ENCODE measurements at regions not wholly inside any gene's neighbourhood (a gene's known extent, or its start where the extent isn't known, plus 50 kb on each side); places are given as distances from the start of the nearest gene placed in this dataset.

GRCh38 chr5:175235251-175235960, 208.6 kb downstream of the DRD1 start:
- DNase-seq: no peak

- no peak for DNase-seq
Measured at GRCh38 chr5:175230299-175230698, 213.7 kb downstream of the DRD1 start.

DNA sequence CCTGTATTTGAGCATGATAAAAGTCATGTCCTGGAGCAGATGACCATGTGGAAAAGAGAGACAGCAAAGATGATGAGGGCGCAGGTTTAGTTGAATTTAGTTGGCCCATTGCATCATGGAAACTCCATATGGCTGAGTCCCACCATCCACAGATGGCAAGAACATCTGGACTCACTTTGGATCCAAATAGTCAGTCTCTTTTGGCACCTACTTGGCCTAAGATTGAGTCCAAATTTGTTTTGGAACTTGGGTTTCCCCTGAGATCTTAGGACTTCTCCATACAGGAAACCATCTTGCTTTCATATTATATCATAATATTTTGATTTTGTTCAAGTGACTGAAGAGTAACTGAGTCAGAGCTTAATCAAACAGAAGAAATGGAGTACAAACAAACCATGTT, 217.5 kb downstream of the DRD1 start:
- no peak for DNase-seq

DNA sequence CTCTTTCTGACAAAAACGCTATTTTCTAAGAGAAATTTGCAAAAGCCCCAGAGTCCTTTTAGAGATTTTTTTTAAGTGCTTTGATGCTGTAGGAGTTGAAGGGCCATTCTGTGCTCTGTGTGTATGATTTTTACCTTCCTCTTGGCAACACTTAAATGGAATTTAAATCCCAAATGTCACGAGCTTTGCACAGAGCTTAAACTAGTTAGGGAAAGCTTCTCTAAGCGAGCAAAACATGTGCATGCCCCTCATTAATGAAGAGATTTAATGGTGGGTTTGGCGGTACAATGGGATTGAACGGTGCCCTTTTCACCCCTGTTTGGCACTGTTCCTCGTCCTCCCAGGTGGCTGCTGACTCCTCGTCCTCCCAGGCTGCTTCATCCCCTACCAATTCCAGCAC, 220.7 kb downstream of the DRD1 start:
- DNase-seq: no peak

- no peak for DNase-seq
Measured at GRCh38 chr5:175222621-175223020, 221.4 kb downstream of the DRD1 start.

DNA sequence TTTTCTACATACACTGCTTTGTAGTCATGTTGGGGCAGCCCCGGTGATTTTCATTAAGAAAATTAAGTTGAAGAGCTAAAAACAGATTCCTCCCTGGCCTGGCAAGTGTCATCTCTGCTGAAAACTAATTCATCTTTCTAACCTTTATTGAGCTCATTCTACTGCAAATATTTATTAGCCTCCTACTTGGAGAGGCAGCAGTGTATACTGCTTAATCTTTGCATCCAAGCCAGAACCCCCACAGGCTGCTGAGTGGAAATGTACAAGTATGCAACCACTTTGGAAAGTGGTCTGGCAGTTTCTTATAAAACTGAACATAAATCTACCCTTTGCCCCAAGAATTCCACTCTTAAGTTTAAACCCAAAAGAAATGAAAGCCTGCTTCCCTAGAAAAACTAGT, 223.4 kb downstream of the DRD1 start:
- DNase-seq: no peak

DNA sequence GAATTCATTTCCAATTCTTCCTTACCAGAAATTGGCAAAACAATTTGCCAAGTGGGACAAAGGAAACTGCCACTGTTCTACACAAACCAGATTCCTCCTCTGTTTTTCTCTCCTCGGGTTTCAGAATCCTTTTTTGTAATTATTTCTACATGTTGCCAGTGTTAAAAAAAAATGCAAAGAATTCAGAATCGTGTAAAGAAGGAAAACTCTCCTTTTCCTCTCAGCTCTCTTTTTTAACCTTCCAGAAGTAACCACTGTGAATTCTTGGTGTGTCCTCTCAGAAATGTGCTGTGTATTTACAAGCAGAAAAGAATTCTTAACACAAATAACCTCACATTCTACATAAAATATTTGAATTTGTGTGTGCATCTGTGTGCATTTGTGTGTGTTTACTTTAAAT, 224.6 kb downstream of the DRD1 start:
- no peak for DNase-seq

GRCh38 chr5:175216991-175217390, 227.0 kb downstream of the DRD1 start:
- DNase-seq: no peak

- no peak for DNase-seq
Measured at GRCh38 chr5:175215906-175216305, 228.1 kb downstream of the DRD1 start.

DNA sequence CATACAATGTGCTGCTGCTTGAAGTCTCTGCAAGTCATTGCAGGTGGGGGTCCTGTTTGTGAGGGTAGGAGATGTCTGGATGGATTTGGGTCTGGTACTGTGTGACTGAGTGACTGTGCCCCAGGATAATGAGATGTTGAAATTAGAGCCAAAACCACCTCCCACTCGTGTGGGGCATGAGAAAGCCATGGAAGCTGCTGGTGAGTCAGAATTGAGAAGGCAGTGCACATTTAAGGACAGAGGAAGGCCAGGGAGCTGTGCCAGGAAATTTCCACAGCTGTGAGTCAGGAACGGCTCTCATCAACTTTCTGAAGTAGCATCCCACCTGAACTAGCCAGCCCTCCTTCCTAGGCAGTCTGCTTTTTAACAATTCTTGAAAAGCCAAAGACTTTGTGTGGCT, 229.8 kb downstream of the DRD1 start:
- DNase-seq: no peak

DNA sequence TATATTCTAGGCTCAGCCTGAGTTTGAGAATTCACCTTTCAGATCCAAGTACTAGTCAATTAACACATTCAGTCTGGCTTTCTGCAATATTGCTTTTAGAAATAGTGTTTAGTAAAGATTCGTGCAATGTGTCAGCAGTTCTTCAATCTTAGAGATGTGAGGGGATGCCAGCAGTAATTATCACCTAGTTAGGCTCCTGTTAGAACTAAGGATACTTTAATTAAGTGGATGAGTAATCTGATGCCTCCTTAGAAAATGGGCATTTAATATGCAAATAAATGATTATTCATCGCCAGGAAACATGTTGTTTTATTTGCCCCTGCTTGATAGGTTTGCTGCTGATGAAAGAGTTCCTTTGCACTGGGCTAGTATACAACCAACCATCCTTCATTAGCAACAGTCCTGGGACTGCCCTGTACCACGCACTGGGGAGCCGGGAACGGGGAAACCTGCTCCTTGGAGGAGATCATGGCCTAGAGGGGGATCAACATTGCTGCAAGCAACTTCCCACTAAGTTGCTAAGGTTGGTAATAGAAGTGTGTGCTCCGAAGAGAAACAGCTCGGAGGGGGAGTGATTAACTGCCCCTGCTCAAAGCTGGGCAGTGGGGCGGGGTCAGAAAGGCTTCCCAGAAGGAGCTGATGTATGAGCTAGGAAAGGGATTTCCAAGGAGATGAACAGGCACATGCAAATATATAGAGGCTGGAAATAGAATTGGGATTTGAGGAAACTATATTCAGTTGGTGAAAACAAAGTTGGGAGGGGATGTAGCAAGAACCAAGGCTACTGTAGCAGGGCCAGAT, 231.8 kb downstream of the DRD1 start:
- DNase-seq: no peak

- no peak for DNase-seq
Measured at GRCh38 chr5:175207321-175208040, 236.5 kb downstream of the DRD1 start.

DNA sequence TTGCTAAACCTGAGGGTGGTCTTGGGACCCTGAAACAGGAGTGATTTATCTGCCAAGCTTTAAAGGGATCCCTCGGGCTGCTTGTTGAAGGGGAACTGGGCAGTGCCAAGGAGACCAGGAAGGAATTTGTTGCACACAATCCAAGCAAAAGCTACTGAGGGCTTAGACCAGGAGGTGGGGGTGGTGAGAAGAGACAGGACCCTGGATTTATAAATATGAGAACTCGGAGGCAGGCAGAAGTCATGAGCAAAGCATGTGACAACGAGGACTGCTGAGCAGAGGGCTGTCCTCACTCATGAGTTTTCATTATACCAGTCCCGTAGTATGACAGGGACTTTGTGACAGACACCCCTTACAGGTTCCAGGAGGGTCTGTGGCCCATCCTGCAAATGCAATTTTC, 237.3 kb downstream of the DRD1 start:
- no peak for DNase-seq

- no peak for DNase-seq
Measured at GRCh38 chr5:175202463-175203068, 241.4 kb downstream of the DRD1 start.

- DNase-seq: no peak
Measured at GRCh38 chr5:175201393-175201792, 242.6 kb downstream of the DRD1 start.

DNA sequence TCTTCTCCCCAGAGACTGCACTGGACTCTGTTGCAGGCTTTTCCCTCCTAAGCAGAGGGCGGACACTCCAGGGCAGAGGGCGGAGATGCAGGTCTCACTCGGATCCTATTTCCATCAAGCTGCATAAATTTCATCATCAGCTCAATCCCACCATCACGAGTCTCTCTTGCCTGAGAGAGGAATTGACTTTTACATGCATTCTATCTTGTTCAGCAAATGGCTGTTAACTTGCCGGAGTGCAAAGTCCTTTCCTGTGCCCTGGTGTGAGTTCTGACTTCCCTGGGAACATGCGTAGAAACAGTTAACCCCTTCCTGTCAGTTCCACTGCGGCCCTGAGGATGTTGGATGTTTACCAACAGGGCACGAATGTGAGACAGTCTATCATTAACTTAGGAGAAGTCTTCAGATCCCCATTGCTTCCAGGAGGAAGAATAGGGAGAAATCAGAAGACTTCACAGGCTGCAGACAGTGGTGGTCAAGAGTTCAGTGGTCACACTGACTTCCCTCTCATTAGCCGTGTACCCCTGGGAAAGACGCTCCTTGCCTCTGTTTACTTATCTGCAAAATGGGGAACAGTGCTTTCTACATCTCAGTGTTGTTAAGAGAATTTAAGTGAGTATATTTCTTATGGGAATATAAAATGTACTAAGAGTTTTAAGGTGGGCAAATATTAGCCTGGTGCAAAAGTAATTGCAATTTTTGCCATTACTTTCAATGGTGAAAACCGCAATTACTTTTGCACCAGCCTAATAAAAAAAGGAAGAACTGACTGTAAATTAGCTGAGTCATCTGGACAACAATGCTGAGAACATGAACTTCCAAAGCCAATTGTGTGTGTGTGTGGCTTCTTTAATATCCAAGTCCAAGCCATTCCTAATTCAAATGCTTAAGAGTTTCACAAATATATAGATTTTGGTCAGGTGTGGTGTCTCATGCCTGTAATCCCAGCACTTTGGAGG, 248.0 kb downstream of the DRD1 start:
- no peak for DNase-seq

DNA sequence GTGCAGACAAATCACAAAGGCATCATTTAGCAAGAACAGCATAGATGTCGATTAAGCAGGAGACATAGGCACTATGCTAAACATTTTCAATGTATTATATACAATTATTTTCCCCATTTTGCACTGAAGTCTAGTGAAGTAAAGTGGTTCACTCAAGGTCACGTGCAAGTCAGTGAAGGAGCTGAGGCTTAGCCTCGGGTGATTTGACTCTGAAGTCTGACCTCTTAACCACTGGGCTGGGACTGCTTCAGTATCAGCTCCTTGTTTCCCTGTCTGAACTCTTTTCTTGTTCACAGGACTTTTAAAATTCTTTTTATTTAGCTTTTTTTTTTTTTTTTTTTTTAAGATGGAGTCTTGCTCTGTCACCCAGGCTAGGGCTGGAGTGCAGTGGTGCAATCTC, 262.7 kb downstream of the DRD1 start:
- no peak for DNase-seq

DNA sequence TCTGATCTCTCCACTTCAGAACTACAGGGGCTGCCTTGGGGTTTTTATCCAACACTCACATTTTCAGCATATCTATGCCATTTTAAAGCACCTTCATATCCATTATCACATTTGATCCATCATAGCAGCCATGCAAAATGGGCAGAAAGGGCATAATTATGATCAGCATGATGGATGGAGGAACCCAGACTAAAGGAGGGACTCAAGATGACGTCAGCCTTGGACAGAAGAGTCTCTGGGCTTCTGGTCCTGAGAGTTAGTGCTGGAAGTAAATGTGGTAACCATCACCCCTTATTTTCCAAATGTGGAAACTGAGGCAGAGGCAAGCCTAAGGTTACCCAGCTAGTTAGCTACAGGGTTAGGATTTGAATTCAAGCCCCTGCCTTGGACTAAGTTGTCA, 273.1 kb downstream of the DRD1 start:
- DNase-seq: no peak

DNA sequence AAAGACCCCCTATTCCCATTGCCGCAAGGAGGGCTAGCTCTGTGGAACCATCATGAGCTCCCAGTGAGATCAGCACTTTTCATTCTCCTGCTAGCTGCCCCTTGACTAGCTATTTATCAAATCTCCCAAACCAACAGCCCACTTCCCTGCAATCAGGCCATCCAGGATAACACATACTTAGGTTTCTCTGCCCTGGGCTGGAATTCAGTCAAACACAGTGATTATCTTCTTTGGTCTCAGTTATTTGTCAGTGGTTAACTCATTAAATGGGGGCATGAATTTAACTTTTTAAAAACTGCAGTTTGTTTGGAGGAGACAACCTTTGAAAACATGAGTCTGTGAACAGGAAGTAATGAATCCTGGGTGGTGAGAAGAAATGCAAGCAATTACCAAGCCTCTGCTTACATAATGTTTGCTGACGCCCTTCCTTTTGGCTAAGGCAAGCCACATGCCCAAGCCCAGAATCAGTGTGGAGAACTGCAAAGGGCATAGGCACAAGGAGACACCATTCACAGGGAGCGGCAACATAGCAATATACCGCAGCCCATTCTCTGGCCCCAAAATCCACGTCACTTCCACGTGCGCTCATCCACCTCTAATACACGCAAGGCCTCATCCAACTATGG, 275.0 kb downstream of the DRD1 start:
- no peak for DNase-seq

DNA sequence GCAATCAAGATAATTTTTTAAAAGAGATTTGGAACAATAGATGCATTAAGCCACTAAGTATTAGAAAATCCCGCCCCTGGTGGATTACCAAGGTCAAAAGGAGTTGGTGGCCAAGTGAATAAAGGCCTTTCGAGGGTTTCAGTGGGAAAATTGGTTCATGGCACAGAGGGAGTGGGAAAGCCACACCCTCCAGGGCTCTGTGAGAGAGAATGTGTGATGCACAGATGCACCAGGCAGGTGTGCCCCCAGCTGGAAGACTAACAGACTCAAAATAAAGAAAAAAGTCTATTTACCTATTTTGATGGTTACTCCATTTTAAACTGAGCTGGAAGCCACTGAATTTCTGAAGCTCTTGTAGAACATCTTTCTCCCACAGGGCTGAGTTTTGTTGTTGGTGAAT, 278.0 kb downstream of the DRD1 start:
- DNase-seq: no peak

- no peak for DNase-seq
Measured at GRCh38 chr5:175163586-175164275, 280.3 kb downstream of the DRD1 start.
